ENCODE measurements at regions not wholly inside any gene's neighbourhood (a gene's known extent, or its start where the extent isn't known, plus 50 kb on each side); places are given as distances from the start of the nearest gene placed in this dataset.

DNA sequence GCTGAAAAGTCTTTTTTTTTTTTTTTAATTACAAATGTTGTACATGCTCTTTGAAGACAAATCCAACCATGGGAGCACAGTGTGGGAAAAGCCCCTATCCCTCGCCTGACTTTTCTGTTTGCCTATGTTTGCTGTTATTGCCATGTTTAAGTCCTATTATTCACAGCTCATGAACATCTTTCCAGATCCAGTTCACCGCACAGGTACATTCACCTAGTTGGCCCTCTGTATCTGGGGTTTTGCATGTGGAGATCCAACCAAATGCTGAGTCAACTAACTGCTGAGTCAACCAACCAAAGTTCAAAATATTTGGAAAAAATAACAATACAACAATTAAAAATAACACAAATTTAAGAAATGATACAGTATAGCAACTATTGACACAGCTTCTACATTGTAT, 100.1 kb upstream of the CLNK start:
- TF ChIP-seq YY1 (IDR thresholded peaks at IDR 0.05; ENCODE audit: insufficient read depth, insufficient read length) (no peak), SUZ12 (IDR thresholded peaks at IDR 0.05; ENCODE audit: extremely low read depth, insufficient read depth, insufficient read length) (no peak), ZNF274 (IDR thresholded peaks at IDR 0.05; ENCODE audit: low read depth, low read length) (no peak)

Data from NT2/D1 (cell line).